ENCODE measurements at regions not wholly inside any gene's neighbourhood (a gene's known extent, or its start where the extent isn't known, plus 50 kb on each side); places are given as distances from the start of the nearest gene placed in this dataset.
"Not testable (repeated sequence)": the region's sequence is repeated elsewhere in the genome, so short reads cannot be mapped to it uniquely, and the experiment has no call there.

DNA sequence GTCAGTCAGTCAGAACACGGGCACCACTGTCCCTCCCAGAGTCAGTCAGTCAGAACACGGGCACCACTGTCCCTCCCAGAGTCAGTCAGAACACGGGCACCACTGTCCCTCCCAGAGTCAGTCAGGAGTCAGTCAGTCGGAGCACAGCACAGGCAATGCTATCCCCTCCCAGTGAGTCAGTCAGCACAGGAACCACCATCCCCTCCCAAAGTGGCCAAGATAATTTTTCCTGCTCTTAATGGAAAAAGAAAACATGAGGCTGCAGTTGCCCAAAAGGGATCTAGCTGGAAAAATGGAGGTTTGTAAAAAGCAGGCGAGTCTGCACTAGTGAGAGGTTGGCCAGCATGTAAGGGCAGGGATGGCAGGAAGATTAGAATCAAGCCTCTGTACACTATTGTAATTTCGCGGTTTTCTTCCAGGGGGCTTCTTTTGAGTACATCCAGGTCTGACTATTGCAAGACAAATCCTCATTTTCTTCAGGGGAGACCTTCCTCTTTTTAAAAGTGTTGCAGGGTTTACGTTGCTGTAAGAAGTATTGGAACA, 213.8 kb downstream of the SIPA1L2 start:
- peaks cover 0 to 88% of the 10 kb centered on the region in 2 donors for H3K36me3 ChIP-seq
- no peaks in the 10 kb centered on the region for H3K9me3 ChIP-seq
- H3K27ac ChIP-seq, result peak overlapping the region in 1 of 4 donors; percentile 36
- H3K27me3 ChIP-seq, result no peaks in the 10 kb centered on the region
- H3K4me3 ChIP-seq, result no peak overlapping the region
- ATAC-seq, result no peak
- WGBS, 2 donors (ENCODE audit: low coverage in 1 of 2), result 77 to 86% methylated on average over 4 of the region's 8 CpGs
- no peaks in the 10 kb centered on the region for H3K4me1 ChIP-seq
- no peak for TF ChIP-seq CTCF (IDR thresholded peaks at IDR 0.05)
- TF ChIP-seq POLR2A (IDR thresholded peaks at IDR 0.05), result no peak
- TF ChIP-seq POLR2AphosphoS5 (IDR thresholded peaks at IDR 0.05), result no peak

GRCh38 chr1:232415481-232415880, 214.5 kb downstream of the SIPA1L2 start:
- no CpG with 5 or more reads among the region's 10 CpGs for WGBS, 2 donors (ENCODE audit: low coverage in 1 of 2)
- not testable (repeated sequence) for H3K27me3 ChIP-seq, H3K4me1 ChIP-seq, H3K9me3 ChIP-seq, ATAC-seq, H3K27ac ChIP-seq, H3K4me3 ChIP-seq
- H3K36me3 ChIP-seq, result peaks cover 0 to 88% of the 10 kb centered on the region in 2 donors

DNA sequence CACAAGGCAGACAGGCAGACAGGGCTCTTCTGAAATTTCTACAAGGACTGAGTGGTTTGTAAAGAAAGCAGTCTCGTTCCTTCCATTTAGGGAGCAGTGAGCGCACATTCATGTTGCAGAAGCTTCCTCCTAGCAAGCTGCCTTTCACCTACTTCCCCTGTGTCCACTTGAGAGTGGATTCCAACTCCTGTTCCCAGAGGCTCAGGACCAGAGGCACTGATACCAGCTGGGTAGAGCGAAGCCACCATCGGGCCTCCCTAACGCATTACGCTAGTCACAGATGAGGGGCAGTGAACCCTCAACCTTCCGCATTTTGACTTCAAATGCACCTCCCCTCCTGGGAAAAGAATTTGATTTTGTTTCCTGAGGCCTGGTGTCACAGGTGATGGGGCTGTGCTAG, 215.8 kb downstream of the SIPA1L2 start:
- Histone ChIP-seq H3K4me3 (no peak overlapping the region), H3K4me1 (no peaks in the 10 kb centered on the region), H3K27me3 (no peaks in the 10 kb centered on the region), H3K36me3 (peaks cover 0 to 86% of the 10 kb centered on the region in 2 donors), H3K27ac (no peak overlapping the region), H3K9me3 (peaks cover 0 to 9% (median 0%) of the 10 kb centered on the region in 3 donors)
- TF ChIP-seq EP300 (IDR thresholded peaks at IDR 0.05), result no peak
- TF ChIP-seq CTCF (IDR thresholded peaks at IDR 0.05), result no peak
- no peak for TF ChIP-seq POLR2AphosphoS5 (IDR thresholded peaks at IDR 0.05)
- 92 to 98% methylated on average over 5 to 7 of the region's 7 CpGs for WGBS, 2 donors (ENCODE audit: low coverage in 1 of 2)
- ATAC-seq, result no peak

- no peaks in the 10 kb centered on the region for H3K4me1 ChIP-seq
- TF ChIP-seq EP300 (IDR thresholded peaks at IDR 0.05) (no peak), CTCF (IDR thresholded peaks at IDR 0.05) (no peak), POLR2A (IDR thresholded peaks at IDR 0.05) (no peak), POLR2AphosphoS5 (IDR thresholded peaks at IDR 0.05) (no peak)
- H3K9me3 ChIP-seq, result peaks cover 0 to 9% (median 0%) of the 10 kb centered on the region in 3 donors
- no peak overlapping the region for H3K27ac ChIP-seq
- no peak for ATAC-seq
- WGBS, 2 donors (ENCODE audit: low coverage in 1 of 2), result 83 to 89% methylated on average over 1 of the region's 2 CpGs
- H3K36me3 ChIP-seq, result peaks cover 0 to 82% of the 10 kb centered on the region in 2 donors
- no peak overlapping the region for H3K4me3 ChIP-seq
- no peaks in the 10 kb centered on the region for H3K27me3 ChIP-seq
These were observed 216.3 kb downstream of the SIPA1L2 start for GRCh38 chr1:232413674-232414073.

DNA sequence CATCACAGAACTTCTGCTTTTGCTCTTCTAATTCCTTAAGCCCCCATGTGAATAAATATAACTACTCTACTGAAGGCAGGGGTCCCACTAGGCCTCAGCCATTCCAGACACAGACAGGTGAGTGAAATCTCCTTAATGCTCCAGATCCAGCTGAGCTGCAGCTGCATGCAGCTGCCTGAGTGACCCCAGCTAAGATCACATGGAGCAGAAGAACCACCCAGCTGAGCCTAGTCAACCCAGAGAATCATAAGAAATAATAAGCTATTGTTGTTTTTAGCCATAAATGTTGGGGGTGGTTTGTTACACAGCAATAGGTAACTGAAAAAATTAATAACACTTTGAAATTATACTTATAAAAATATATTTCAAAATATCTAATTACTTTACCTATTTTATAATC, 220.3 kb downstream of the SIPA1L2 start:
- H3K4me1 ChIP-seq, result no peaks in the 10 kb centered on the region
- ATAC-seq, result no peak
- no peak overlapping the region for H3K27ac ChIP-seq
- no peaks in the 10 kb centered on the region for H3K27me3 ChIP-seq
- peaks cover 0 to 9% (median 0%) of the 10 kb centered on the region in 3 donors for H3K9me3 ChIP-seq
- no peak for TF ChIP-seq CTCF (IDR thresholded peaks at IDR 0.05)
- no peak for TF ChIP-seq POLR2A (IDR thresholded peaks at IDR 0.05)
- TF ChIP-seq EP300 (IDR thresholded peaks at IDR 0.05), result no peak
- no peak for TF ChIP-seq POLR2AphosphoS5 (IDR thresholded peaks at IDR 0.05)
- no peak overlapping the region for H3K4me3 ChIP-seq
- H3K36me3 ChIP-seq, result peaks cover 0 to 48% of the 10 kb centered on the region in 2 donors

Measured in gastroesophageal sphincter (tissue), 4 donors.